Endothelial cell of umbilical vein (primary cell): ENCODE measurements at regions not wholly inside any gene's neighbourhood (a gene's known extent, or its start where the extent isn't known, plus 50 kb on each side); places are given as distances from the start of the nearest gene placed in this dataset.
"Not testable (repeated sequence)": the region's sequence is repeated elsewhere in the genome, so short reads cannot be mapped to it uniquely, and the experiment has no call there.

Source experiments
- BruUV-seq: library from RNA; stranded (reverse); fragments of 400-500 nt; replicated peaks from 2 replicates; lab custom pipeline; 2021; lab: Mats Ljungman, UMichigan
- CTCF ChIA-PET: fragments of 300-600, 350-600 bp; sonication (Branson Sonifier 250); formaldehyde crosslinking; loops from one replicate; lab custom pipeline; 2021; ENCODE audit warnings: antibody characterized with exemption, inconsistent platforms; lab: Charles Lee
- POLR2A ChIA-PET: fragments of 300-600, 350-600 bp; sonication (Branson Sonifier 250); formaldehyde crosslinking; loops from one replicate; lab custom pipeline; 2021; ENCODE audit warnings: antibody characterized with exemption, inconsistent platforms; lab: Charles Lee
- DNase-seq: peaks from one replicate; pipeline ENCODE4 v3.0.0-alpha.2; 2011; ENCODE audit warnings: low read depth, low spot score
- FAIRE-seq: peaks from 2 replicates; lab custom pipeline; 2011; peaks lifted over from hg19 to GRCh38; lab: Jason Lieb, UNC
- H2AFZ ChIP-seq: 2 replicates; pipeline ENCODE4 v1.6.0; 2012; ENCODE audit warnings: low read depth, low read length, control low read depth, inconsistent platforms
- H3K27ac ChIP-seq: 2 replicates; pipeline ENCODE4 v1.5.1; 2011; ENCODE audit warnings: low read depth, mild to moderate bottlenecking, control low read depth, low read length, moderate library complexity; ENCODE audit not compliant: insufficient read depth
- H3K27me3 ChIP-seq, 2 experiments: 2 replicates each; pipeline versions ENCODE4 v1.6.0 to v1.6.1; 2011; ENCODE audit warnings: low read length in 2 of 2, mixed read lengths in 1 of 2; ENCODE audit not compliant: control insufficient read depth in 2 of 2, insufficient read depth in 2 of 2
- H3K36me3 ChIP-seq, 2 experiments: 2 replicates in 1 of 2; 3 replicates in 1 of 2; pipeline ENCODE4 v1.5.1; 2011; ENCODE audit warnings: low read length in 2 of 2, mild to moderate bottlenecking in 1 of 2, moderate library complexity in 1 of 2; ENCODE audit not compliant: control insufficient read depth in 2 of 2, insufficient read depth in 2 of 2; ENCODE audit errors: extremely low read depth in 1 of 2
- H3K4me1 ChIP-seq: 3 replicates; pipeline ENCODE4 v1.5.1; 2011; ENCODE audit warnings: mild to moderate bottlenecking, low read length; ENCODE audit not compliant: control insufficient read depth, insufficient read depth; ENCODE audit errors: extremely low read depth
- H3K4me2 ChIP-seq: 2 replicates; pipeline ENCODE4 v1.6.1; 2011; ENCODE audit warnings: low read length, control low read depth, mixed read lengths; ENCODE audit not compliant: insufficient read depth
- H3K4me3 ChIP-seq, 3 experiments: fragments of 200-600 bp in 1 of 3; sonication (generic), shearing (Covaris generic) in 1 of 3; replicated peaks in 1 of 3; 2 replicates each; pipeline ENCODE4 v1.5.1; 2011 to 2016; ENCODE audit warnings: control low read depth in 3 of 3, low read length in 3 of 3, mild to moderate bottlenecking in 2 of 3, inconsistent platforms in 1 of 3, low read depth in 1 of 3, moderate library complexity in 1 of 3; ENCODE audit not compliant: insufficient read depth in 1 of 3
- H3K79me2 ChIP-seq: 2 replicates; pipeline ENCODE4 v1.6.0; 2012; ENCODE audit warnings: low read length, inconsistent platforms; ENCODE audit not compliant: control insufficient read depth, insufficient read depth
- H3K9ac ChIP-seq: replicated peaks from 2 replicates; pipeline ENCODE3; 2011; ENCODE audit warnings: low read length, control low read depth; ENCODE audit not compliant: insufficient read depth; ENCODE audit errors: extremely low read depth
- H3K9me1 ChIP-seq: replicated peaks from 3 replicates; pipeline ENCODE4 v1.6.0; 2011; ENCODE audit warnings: mild to moderate bottlenecking, low read length; ENCODE audit not compliant: control insufficient read depth, insufficient read depth; ENCODE audit errors: extremely low read depth
- H3K9me3 ChIP-seq: replicated peaks from 2 replicates; pipeline ENCODE4 v1.5.1; 2012; ENCODE audit warnings: low read length, inconsistent platforms; ENCODE audit not compliant: control insufficient read depth, insufficient read depth
- H4K20me1 ChIP-seq: replicated peaks from 2 replicates; pipeline ENCODE3; 2011; ENCODE audit warnings: mild to moderate bottlenecking, low read length; ENCODE audit not compliant: control insufficient read depth, insufficient read depth; ENCODE audit errors: extremely low read depth
- EZH2 ChIP-seq: IDR thresholded peaks from 2 replicates; pipeline ENCODE4 v1.6.1; 2012; ENCODE audit warnings: borderline replicate concordance, low read depth, mild to moderate bottlenecking, moderate library complexity, low read length, inconsistent platforms; ENCODE audit not compliant: severe bottlenecking
- FOS ChIP-seq: IDR thresholded peaks from 2 replicates; pipeline ENCODE4 v1.6.1; 2011; ENCODE audit warnings: mild to moderate bottlenecking, low read length, moderate library complexity, borderline replicate concordance; ENCODE audit not compliant: insufficient read depth
- GATA2 ChIP-seq: IDR thresholded peaks from 2 replicates; pipeline ENCODE4 v1.7.0; 2011; ENCODE audit warnings: low read depth, mild to moderate bottlenecking, moderate library complexity, mixed read lengths, low read length; ENCODE audit not compliant: insufficient read length, insufficient read depth
- JUN ChIP-seq: IDR thresholded peaks from 2 replicates; pipeline ENCODE4 v1.6.1; 2011; ENCODE audit warnings: borderline replicate concordance, low read depth; ENCODE audit not compliant: insufficient read length, insufficient read depth
- MYC ChIP-seq: IDR thresholded peaks from one replicate; pipeline ENCODE4 v1.6.1; 2011; ENCODE audit warnings: mild to moderate bottlenecking, low read depth, low read length
- POLR2A ChIP-seq: IDR thresholded peaks from 2 replicates; pipeline ENCODE4 v1.6.1; 2012; ENCODE audit warnings: low read depth, mild to moderate bottlenecking, control low read depth, low read length
- POLR2AphosphoS5 ChIP-seq: IDR thresholded peaks from 2 replicates; pipeline ENCODE4 v1.6.1; 2012; ENCODE audit warnings: low read depth, mild to moderate bottlenecking, control low read depth, low read length, moderate library complexity; ENCODE audit not compliant: insufficient read depth
- dilution Hi-C: fragments of 300-500 bp; cut with MboI; formaldehyde crosslinking; loops from one replicate; pipeline ENCODE4 v1.15.0; 2019; ENCODE audit warnings: low sequenced_read_pairs; ENCODE audit not compliant: extremely low pct_ligation_motif_present
- intact Hi-C: fragments of 100-400 bp; cut with micrococcal nuclease; formaldehyde crosslinking; loops from one replicate; pipeline ENCODE4 v1.10.0; 2022
- TF ChIP-seq, protein P1 (sequence below): IDR thresholded peaks from 2 replicates; pipeline ENCODE4 v1.6.1; 2011; ENCODE audit not compliant: insufficient read depth, insufficient read length
- TF ChIP-seq, protein P2 (sequence below), 2 donors: IDR thresholded peaks; 1 replicate in 1 of 2; 2 replicates in 1 of 2; pipeline ENCODE4 v1.5.1; 2011; ENCODE audit warnings: low read length in 2 of 2, mild to moderate bottlenecking in 2 of 2, moderate library complexity in 2 of 2, control low read depth in 1 of 2, inconsistent platforms in 1 of 2, low read depth in 1 of 2; ENCODE audit not compliant: insufficient read depth in 1 of 2; ENCODE audit errors: extremely low read depth in 1 of 2

DNA sequence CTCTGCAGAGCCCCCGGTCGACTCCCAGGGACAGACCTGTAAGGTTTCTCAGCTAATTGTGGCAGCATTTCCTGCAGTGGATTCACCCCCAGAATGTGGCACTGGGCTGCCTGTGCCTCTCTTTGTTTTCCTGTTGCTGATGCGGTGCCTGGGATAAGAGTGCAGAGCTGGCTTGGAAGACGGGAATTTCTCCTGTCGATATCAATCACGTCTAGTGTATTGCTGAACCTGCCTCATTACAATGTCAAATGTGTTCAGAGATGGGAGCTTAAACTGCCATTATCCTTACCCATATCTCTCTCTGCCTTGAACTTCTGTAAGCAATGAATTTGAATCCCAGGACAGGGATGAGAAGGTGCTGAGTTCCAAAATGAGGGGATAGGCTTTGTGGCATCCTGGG lies 350.9 kb downstream of the ADGRD1 start:
- H3K9me3 ChIP-seq, H3K4me2 ChIP-seq, H3K27me3 ChIP-seq, DNase-seq, H3K9me1 ChIP-seq, H3K9ac ChIP-seq, POLR2A ChIA-PET, H3K36me3 ChIP-seq, BruUV-seq, H4K20me1 ChIP-seq, H3K79me2 ChIP-seq, H3K4me3 ChIP-seq, CTCF ChIA-PET, H3K27ac ChIP-seq, FAIRE-seq, H3K4me1 ChIP-seq, H2AFZ ChIP-seq, dilution Hi-C loops, intact Hi-C loops: not testable (repeated sequence)

DNA sequence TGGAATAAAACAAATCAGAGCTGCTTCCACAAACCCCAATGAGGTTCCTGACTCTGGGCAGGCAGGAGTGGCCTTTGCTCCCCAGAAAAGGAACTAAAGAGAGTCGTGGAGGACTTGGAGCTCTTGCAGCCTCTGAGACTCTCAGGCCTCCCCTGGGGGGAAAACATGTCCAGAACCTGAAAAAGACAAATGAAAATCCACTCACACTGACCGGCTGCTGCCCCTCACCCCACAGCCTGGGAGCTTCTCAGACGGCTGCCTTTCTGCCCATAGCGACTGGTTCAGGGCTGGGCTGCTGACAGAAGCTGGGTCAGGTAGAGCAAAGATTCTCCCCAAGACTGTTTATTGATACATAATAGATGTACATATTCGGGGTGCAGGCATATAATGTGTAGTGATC lies 356.0 kb downstream of the ADGRD1 start:
- no TSS peak for BruUV-seq
- no peaks in the 10 kb centered on the region for H3K36me3 ChIP-seq
- no peak overlapping the region for H3K9ac ChIP-seq
- intact Hi-C loops (no loop called here), dilution Hi-C loops (no loop called here)
- H3K4me1 ChIP-seq: no peaks in the 10 kb centered on the region
- FAIRE-seq (no peak), DNase-seq (no peak)
- POLR2A ChIA-PET: no interaction called here
- no peaks in the 10 kb centered on the region for H3K79me2 ChIP-seq
- H4K20me1 ChIP-seq: no peaks in the 10 kb centered on the region
- no peaks in the 10 kb centered on the region for H3K9me3 ChIP-seq
- H3K4me3 ChIP-seq: no peak overlapping the region
- H3K9me1 ChIP-seq: no peaks in the 10 kb centered on the region
- CTCF ChIA-PET: no interaction called here
- no peak overlapping the region for H3K4me2 ChIP-seq
- TF ChIP-seq, protein P1, sequence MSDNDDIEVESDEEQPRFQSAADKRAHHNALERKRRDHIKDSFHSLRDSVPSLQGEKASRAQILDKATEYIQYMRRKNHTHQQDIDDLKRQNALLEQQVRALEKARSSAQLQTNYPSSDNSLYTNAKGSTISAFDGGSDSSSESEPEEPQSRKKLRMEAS: no peak
- TF ChIP-seq POLR2AphosphoS5 (no peak), FOS (no peak), POLR2A (no peak), GATA2 (no peak), MYC (no peak), EZH2 (no peak), JUN (no peak)
- TF ChIP-seq, protein P2, sequence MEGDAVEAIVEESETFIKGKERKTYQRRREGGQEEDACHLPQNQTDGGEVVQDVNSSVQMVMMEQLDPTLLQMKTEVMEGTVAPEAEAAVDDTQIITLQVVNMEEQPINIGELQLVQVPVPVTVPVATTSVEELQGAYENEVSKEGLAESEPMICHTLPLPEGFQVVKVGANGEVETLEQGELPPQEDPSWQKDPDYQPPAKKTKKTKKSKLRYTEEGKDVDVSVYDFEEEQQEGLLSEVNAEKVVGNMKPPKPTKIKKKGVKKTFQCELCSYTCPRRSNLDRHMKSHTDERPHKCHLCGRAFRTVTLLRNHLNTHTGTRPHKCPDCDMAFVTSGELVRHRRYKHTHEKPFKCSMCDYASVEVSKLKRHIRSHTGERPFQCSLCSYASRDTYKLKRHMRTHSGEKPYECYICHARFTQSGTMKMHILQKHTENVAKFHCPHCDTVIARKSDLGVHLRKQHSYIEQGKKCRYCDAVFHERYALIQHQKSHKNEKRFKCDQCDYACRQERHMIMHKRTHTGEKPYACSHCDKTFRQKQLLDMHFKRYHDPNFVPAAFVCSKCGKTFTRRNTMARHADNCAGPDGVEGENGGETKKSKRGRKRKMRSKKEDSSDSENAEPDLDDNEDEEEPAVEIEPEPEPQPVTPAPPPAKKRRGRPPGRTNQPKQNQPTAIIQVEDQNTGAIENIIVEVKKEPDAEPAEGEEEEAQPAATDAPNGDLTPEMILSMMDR (IDR thresholded peaks at IDR 0.05; ENCODE audit: extremely low read depth in 1 of 2, insufficient read depth in 1 of 2, low read depth in 1 of 2, low read length in 2 of 2): no peak
- H2AFZ ChIP-seq: no peak overlapping the region
- no peak overlapping the region for H3K27ac ChIP-seq
- no peaks in the 10 kb centered on the region for H3K27me3 ChIP-seq

DNA sequence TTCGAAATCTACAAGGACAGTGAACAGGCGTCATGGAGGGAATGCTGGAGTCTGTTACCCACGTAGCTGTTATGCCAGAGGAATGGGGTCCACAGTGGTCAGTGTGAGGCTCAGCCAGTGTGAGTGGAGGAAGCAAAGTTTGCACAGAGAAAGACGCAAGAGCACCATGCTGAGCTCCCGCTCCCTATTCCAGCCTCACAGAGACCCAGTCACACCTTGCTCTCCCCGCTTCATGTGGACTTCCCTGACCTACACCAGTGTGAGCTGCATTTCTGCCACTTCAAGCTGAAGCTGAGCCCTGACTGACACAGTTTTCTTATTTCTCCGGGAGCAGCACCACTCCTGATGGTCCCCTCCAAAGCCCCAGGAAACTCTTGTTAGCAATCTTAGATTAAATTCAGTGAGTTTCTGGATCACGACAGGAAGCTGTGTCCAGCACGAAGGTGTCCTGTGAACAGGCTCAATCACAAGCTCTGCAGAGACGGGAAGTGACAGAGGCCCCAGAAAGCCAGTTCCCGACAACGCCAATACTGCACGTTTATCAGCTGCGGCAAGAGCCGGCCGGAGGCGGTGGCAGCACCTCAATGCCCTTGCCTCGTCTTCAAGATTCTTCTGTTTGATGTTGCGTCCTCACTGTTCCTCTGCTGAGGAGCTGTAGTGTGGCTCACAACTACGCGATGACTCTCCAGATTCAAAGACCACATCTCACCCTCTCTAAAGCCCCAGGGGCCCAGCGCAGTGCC lies 356.7 kb downstream of the ADGRD1 start:
- not testable (repeated sequence) for FAIRE-seq

More for the DNA sequence above, 356.7 kb downstream of the ADGRD1 start:
- H3K27me3 ChIP-seq, H3K27ac ChIP-seq, H2AFZ ChIP-seq, POLR2A ChIA-PET, H3K36me3 ChIP-seq, intact Hi-C loops, H3K9me3 ChIP-seq, H3K9me1 ChIP-seq, H4K20me1 ChIP-seq, DNase-seq, dilution Hi-C loops, H3K9ac ChIP-seq, BruUV-seq, CTCF ChIA-PET, H3K79me2 ChIP-seq, H3K4me1 ChIP-seq, H3K4me3 ChIP-seq, H3K4me2 ChIP-seq: not testable (repeated sequence)
